Natural killer cell treated with Interleukin-12 subunit alpha and Interleukin-12 subunit beta and Interleukin-15 and Interleukin-18, amount 100 ng/mL, for 72 hours (primary cell): ENCODE measurements at regions not wholly inside any gene's neighbourhood (a gene's known extent, or its start where the extent isn't known, plus 50 kb on each side); places are given as distances from the start of the nearest gene placed in this dataset.

Experiments used
- ATAC-seq, 2 donors: fragments of 150-1000 bp; cut with Tn5 transposase in 1 of 2; sonication (Bioruptor Pico), chemical (Tn5 transposase) in 1 of 2; 2 replicates each; pipeline ENCODE4 v1.10.0; 2021
- DNase-seq: peaks from one replicate; pipeline ENCODE4 v3.0.0; 2022; ENCODE audit warnings: low spot score
- H3K27ac Mint-ChIP-seq, 2 donors: 1 replicate in 1 of 2; 2 replicates in 1 of 2; pipeline ENCODE4 v1.8.0; 2022; ENCODE audit warnings: mixed read lengths in 2 of 2, mild to moderate bottlenecking in 1 of 2, moderate library complexity in 1 of 2
- H3K27me3 Mint-ChIP-seq, 2 donors: 1 replicate in 1 of 2; 2 replicates in 1 of 2; pipeline ENCODE4 v1.8.0; 2022; ENCODE audit warnings: mixed read lengths in 2 of 2
- H3K36me3 Mint-ChIP-seq: one replicate; pipeline ENCODE4 v1.8.0; 2022; ENCODE audit warnings: mixed read lengths
- H3K4me1 Mint-ChIP-seq, 2 donors: 1 replicate in 1 of 2; 2 replicates in 1 of 2; pipeline ENCODE4 v1.8.0; 2022; ENCODE audit warnings: low read depth in 2 of 2, mixed read lengths in 2 of 2, mild to moderate bottlenecking in 1 of 2
- H3K4me3 Mint-ChIP-seq: one replicate; pipeline ENCODE4 v1.8.0; 2022; ENCODE audit warnings: mixed read lengths
- H3K9me3 Mint-ChIP-seq: 2 replicates; pipeline ENCODE4 v1.8.0; 2022; ENCODE audit warnings: mixed read lengths

- Mint-ChIP-seq H3K36me3 (peaks cover 4% of the 10 kb centered on the region), H3K4me3 (no peak overlapping the region), H3K27ac (no peak overlapping the region), H3K27me3 (no peaks in the 10 kb centered on the region), H3K9me3 (peaks cover 5% of the 10 kb centered on the region), H3K4me1 (no peaks in the 10 kb centered on the region)
- DNase-seq: no peak
- no peak for ATAC-seq
Observed at GRCh38 chr6:22970004-22970403, 400.6 kb downstream of the HDGFL1 start.

DNA sequence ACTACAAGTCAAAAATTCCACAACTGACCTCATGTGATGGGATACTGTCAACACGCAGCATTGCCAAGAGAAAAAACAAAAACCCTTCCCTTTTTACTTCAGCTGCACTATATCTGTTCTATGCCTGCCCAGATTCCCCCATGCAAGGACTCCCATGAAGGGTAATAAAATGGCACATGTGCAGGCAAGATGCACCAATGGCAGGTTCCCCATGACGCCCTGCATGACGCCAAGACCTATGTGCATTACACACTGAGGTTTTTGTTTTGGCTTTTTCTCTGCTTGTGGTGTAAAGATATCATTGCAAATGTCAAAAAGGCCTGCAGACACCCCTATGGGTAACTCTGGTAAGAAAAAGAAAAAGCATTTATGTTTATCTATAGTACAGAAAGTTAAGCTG, 403.4 kb downstream of the HDGFL1 start:
- Mint-ChIP-seq H3K9me3 (peaks cover 5% of the 10 kb centered on the region), H3K27me3 (no peaks in the 10 kb centered on the region), H3K4me3 (no peak overlapping the region), H3K27ac (no peak overlapping the region), H3K4me1 (no peaks in the 10 kb centered on the region), H3K36me3 (peaks cover 4% of the 10 kb centered on the region)
- DNase-seq (no peak), ATAC-seq (no peak)

- Mint-ChIP-seq H3K27ac (no peak overlapping the region), H3K36me3 (peaks cover 5% of the 10 kb centered on the region), H3K4me1 (no peaks in the 10 kb centered on the region), H3K4me3 (no peak overlapping the region), H3K27me3 (no peaks in the 10 kb centered on the region), H3K9me3 (peaks cover 7% of the 10 kb centered on the region)
- DNase-seq (no peak), ATAC-seq (no peak)
Observed at GRCh38 chr6:22975079-22975478, 405.7 kb downstream of the HDGFL1 start.

DNA sequence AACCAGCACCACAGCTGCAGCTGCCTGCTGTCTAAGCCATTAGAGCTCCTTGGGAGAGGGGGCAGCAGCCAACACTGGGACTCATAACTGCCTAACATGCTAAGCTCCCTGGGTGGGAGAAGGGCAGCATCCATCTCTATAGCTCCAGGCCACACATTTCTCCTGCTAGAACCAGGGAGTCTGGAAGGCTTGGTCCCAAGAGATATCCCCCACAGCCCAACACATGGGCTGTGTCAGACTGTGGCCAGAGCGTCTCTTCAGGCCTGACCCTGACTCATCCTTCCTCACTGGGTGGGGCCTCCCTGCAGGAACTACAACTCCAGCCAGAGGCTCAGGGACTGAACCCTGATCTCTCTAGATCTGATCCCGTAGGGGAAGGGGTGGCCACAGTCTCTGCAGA, 411.1 kb downstream of the HDGFL1 start:
- Mint-ChIP-seq H3K9me3 (peaks cover 14% of the 10 kb centered on the region), H3K4me1 (no peaks in the 10 kb centered on the region), H3K4me3 (no peak overlapping the region), H3K36me3 (peaks cover 10% of the 10 kb centered on the region), H3K27ac (no peak overlapping the region), H3K27me3 (no peaks in the 10 kb centered on the region)
- no peak for ATAC-seq
- DNase-seq: no peak

GRCh38 chr6:23002044-23002619, 432.8 kb downstream of the HDGFL1 start:
- ATAC-seq (no peak), DNase-seq (no peak)
- H3K36me3 Mint-ChIP-seq: peaks cover 4% of the 10 kb centered on the region
- H3K9me3 Mint-ChIP-seq: peaks cover 4% of the 10 kb centered on the region
- no peak overlapping the region for H3K4me3 Mint-ChIP-seq
- H3K4me1 Mint-ChIP-seq: no peaks in the 10 kb centered on the region
- H3K27ac Mint-ChIP-seq: no peak overlapping the region
- H3K27me3 Mint-ChIP-seq: no peaks in the 10 kb centered on the region

GRCh38 chr6:23003671-23004467, 434.5 kb downstream of the HDGFL1 start:
- peaks cover 4% of the 10 kb centered on the region for H3K36me3 Mint-ChIP-seq
- peaks cover 4% of the 10 kb centered on the region for H3K9me3 Mint-ChIP-seq
- no peaks in the 10 kb centered on the region for H3K27me3 Mint-ChIP-seq
- ATAC-seq (no peak), DNase-seq (no peak)
- no peak overlapping the region for H3K27ac Mint-ChIP-seq
- no peaks in the 10 kb centered on the region for H3K4me1 Mint-ChIP-seq
- H3K4me3 Mint-ChIP-seq: no peak overlapping the region

DNA sequence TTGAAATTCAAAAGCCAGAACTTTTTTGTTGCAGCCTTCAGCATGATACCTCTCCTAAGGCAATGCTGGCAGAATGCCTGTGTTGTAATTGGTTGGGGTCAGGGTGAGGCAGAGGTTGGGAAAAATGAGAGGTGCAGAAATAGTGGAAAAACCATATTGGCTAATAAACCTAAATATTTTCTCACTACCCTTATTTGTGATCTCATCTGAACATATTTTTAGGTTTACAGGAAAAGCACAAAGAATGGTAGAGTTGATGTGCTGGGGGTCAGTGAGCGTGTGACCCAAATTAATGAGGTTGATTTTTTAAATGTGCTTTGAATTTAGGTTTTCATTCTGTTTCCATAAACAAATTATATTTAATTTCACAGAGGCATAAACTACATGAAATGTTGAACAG, 437.3 kb downstream of the HDGFL1 start:
- ATAC-seq: no peak
- DNase-seq: no peak
- peaks cover 7% of the 10 kb centered on the region for H3K9me3 Mint-ChIP-seq
- no peaks in the 10 kb centered on the region for H3K4me1 Mint-ChIP-seq
- no peaks in the 10 kb centered on the region for H3K36me3 Mint-ChIP-seq
- H3K4me3 Mint-ChIP-seq: no peak overlapping the region
- H3K27ac Mint-ChIP-seq: no peak overlapping the region
- no peaks in the 10 kb centered on the region for H3K27me3 Mint-ChIP-seq

DNA sequence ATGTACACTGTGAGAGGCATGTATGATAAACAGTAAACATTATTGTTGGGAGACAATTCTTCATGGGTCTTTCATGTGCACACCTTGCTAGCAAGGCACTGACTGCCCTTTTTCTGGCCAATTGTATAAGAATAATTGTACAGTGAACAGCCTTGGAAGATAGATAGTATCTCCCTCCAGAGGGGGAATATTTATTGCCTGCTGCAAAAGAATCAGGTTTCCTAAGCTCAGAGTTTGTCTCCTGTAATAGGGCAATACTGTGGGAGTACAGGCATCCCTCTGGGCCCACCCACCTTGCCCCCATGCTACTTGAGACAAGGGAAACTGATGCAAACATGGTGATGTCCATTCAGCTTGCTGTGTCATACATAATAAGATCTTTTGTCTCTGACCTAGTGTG, 442.2 kb downstream of the HDGFL1 start:
- DNase-seq (no peak), ATAC-seq (no peak)
- no peaks in the 10 kb centered on the region for H3K27me3 Mint-ChIP-seq
- H3K36me3 Mint-ChIP-seq: no peaks in the 10 kb centered on the region
- H3K9me3 Mint-ChIP-seq: peaks cover 16% of the 10 kb centered on the region
- H3K27ac Mint-ChIP-seq: no peak overlapping the region
- H3K4me3 Mint-ChIP-seq: no peak overlapping the region
- no peaks in the 10 kb centered on the region for H3K4me1 Mint-ChIP-seq

DNA sequence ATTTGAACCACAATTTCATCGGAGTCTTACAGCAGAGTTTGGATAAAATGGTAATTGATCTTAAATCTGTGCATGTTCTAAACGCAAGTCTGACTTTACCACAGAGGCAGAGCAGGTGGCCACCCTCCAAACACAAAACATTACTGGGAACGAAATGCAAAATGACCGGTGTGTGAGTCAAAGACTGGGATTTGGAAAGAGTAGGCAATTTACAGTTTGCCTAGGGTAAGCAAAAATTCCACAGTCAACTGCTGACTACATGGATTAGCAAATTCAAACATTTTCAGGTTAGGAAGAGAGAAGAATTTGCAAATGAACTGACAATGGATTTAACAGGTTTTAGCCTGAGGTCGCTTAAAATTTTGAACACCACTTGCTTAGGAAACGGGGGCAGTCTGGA, 444.4 kb downstream of the HDGFL1 start:
- DNase-seq (no peak), ATAC-seq (no peak)
- Mint-ChIP-seq H3K27me3 (no peaks in the 10 kb centered on the region), H3K4me3 (no peak overlapping the region), H3K27ac (no peak overlapping the region), H3K36me3 (no peaks in the 10 kb centered on the region), H3K9me3 (peaks cover 24% of the 10 kb centered on the region), H3K4me1 (no peaks in the 10 kb centered on the region)

- no peak overlapping the region for H3K27ac Mint-ChIP-seq
- no peak overlapping the region for H3K4me3 Mint-ChIP-seq
- H3K9me3 Mint-ChIP-seq: peaks cover 17% of the 10 kb centered on the region
- H3K27me3 Mint-ChIP-seq: no peaks in the 10 kb centered on the region
- H3K36me3 Mint-ChIP-seq: no peaks in the 10 kb centered on the region
- ATAC-seq (no peak), DNase-seq (no peak)
- no peaks in the 10 kb centered on the region for H3K4me1 Mint-ChIP-seq
Observed at GRCh38 chr6:23016696-23017095, 447.3 kb downstream of the HDGFL1 start.

DNA sequence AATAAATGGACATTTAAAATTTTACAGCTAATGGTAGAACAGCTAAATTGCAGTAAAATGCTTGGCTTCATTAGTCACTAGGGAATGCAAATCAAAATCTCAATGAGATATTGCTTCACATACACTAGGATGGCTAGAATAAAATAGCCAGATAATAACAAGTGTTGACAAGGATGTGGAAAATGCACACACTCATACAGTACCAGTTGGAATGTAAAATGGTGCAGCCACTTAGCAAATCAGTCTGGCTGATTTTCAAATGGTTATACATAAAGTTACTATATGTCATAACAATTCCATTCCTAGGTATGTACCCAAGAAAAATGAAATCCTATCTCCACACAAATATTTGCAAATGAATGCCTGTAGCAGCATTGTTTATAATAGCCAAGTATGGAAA, 452.1 kb downstream of the HDGFL1 start:
- Mint-ChIP-seq H3K36me3 (no peaks in the 10 kb centered on the region), H3K27ac (no peak overlapping the region), H3K9me3 (peaks cover 15% of the 10 kb centered on the region), H3K4me3 (no peak overlapping the region), H3K27me3 (no peaks in the 10 kb centered on the region), H3K4me1 (no peaks in the 10 kb centered on the region)
- DNase-seq: no peak
- ATAC-seq: no peak

DNA sequence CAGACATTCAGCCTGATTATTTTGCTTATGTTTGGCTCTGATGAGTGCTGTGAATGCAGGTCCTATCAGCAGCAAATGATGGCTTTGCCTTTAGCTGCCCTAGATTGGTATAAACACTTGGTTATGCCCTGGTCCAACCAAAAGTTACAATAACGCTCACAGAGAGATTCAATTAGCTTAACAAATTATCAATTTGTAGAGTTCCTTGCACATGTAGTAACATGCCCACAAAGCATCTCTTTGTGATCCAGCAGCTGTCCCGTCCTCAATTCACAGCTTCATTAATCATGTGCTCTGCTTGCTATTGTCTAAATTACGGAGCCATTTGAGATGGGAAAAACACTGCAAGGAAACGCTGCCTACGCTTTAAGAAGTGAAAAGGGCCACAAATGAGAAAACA, 457.9 kb downstream of the HDGFL1 start:
- no peaks in the 10 kb centered on the region for H3K4me1 Mint-ChIP-seq
- H3K9me3 Mint-ChIP-seq: peaks cover 19% of the 10 kb centered on the region
- H3K4me3 Mint-ChIP-seq: no peak overlapping the region
- ATAC-seq (no peak), DNase-seq (no peak)
- no peaks in the 10 kb centered on the region for H3K36me3 Mint-ChIP-seq
- no peak overlapping the region for H3K27ac Mint-ChIP-seq
- H3K27me3 Mint-ChIP-seq: no peaks in the 10 kb centered on the region

DNA sequence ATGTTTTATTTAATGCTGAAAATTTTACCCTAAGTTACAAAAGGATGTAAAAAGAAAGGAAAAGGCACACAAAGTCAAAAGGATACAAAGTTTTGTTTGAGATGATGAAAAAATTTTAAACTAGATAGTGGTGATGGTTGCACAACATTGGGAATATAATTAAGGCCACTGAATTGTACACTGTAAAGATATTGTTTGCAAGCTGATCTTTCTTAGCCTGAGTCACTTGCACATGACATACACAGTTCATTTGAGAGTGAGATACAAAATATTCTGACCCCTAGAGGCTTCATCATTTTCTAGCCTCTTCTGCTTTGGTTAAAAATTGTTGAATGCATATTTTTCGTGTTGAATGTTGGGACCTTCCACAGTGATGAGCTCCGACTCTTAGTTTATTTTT, 462.6 kb downstream of the HDGFL1 start:
- peaks cover 10% of the 10 kb centered on the region for H3K9me3 Mint-ChIP-seq
- no peak overlapping the region for H3K27ac Mint-ChIP-seq
- H3K4me1 Mint-ChIP-seq: no peaks in the 10 kb centered on the region
- H3K36me3 Mint-ChIP-seq: no peaks in the 10 kb centered on the region
- no peaks in the 10 kb centered on the region for H3K27me3 Mint-ChIP-seq
- DNase-seq (no peak), ATAC-seq (no peak)
- H3K4me3 Mint-ChIP-seq: no peak overlapping the region

DNA sequence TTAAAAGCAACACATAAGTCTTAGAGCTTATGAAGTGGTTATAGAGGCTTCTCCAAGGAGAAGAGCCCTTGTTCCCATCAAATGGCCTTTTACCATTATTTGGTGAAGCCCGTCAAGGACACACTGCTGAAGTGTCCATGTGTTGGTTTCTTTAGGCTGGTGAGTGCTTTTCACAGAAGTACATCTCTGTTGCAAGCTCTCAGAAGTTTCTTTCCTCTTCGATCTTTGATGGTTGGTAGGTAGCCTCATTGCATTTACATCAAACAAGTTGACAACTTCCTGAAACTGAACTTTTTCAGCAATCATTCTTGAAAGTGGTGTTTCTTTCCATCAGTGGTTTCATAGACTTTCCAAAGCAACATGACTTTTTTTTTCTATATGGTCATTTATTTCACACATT, 465.6 kb downstream of the HDGFL1 start:
- Mint-ChIP-seq H3K9me3 (peaks cover 4% of the 10 kb centered on the region), H3K27ac (no peak overlapping the region), H3K4me3 (no peak overlapping the region), H3K27me3 (no peaks in the 10 kb centered on the region), H3K36me3 (no peaks in the 10 kb centered on the region), H3K4me1 (no peaks in the 10 kb centered on the region)
- DNase-seq (no peak), ATAC-seq (no peak)
